ENCODE measurements at regions not wholly inside any gene's neighbourhood (a gene's known extent, or its start where the extent isn't known, plus 50 kb on each side); places are given as distances from the start of the nearest gene placed in this dataset.
A peak's percentile ranks its signal among the peaks of the same experiment; 100 is the strongest.
"Not testable (repeated sequence)": the region's sequence is repeated elsewhere in the genome, so short reads cannot be mapped to it uniquely, and the experiment has no call there.

- DNase-seq = no peak
Observed at GRCh38 chr19:37303591-37304171, 67.2 kb upstream of the ZNF527 start.

DNA sequence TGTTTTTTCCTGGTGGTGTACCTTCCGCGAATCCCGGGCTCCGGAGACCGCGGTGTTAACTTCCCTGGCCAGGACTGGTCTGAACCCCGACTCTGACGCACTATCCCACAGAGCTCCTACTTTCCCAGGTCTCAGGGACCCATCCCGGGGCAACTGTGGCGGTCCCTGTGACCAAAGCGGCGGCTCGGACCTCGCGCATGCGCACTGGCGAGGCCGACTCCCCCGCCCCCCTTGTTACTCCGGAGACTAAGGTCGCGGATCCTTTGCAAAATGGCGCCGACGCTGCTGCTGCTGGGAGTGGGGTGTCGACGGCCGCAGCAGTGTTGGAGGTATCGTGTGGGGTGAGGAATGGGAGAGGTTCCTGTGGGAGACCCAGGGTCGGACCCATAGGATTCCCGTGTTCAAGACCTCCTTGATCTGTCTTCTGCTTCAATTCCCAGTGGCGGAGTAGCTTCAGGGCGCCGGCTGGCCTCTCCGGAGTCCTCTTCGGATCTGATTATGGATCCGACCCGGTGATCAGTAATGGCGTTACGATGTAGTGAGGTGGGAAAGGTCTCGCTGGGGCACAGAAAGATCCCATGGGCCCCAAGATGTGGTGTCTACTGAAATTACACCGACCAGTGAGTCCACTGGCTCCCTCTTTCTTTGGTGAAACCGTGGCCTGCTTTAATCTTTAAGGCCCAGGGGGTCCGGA, 66.6 kb upstream of the ZNF527 start:
- DNase-seq = no peak

- no peak for DNase-seq
Observed at GRCh38 chr19:37304884-37305255, 66.0 kb upstream of the ZNF527 start.

DNA sequence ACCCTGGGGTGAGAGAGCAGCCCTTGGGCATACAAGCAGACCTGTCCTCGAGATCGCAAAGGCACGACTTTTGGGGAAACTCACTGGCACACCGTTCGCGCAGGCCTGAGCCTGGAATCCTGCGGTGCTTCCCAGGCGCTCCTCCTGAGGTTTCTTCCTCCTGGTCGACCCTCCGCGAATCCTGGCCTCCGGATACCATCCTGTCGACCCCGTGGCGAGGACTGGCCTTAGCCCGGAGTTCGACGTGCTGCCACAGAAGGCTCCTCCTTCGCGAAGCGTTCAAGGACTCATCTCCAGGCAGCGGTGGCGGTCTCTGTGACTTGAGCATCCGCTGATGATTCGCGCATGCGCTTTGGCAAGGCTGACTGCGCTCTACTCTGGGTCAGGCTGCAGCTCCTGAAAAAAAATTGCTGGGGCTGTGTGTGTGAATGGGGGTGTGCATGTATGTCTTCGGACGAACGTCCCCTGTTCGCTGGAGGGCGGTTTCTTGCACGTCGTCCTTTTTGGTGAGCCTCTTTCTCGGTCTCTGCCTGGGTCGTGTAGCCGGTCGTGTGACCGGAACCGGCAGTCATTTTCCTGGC, 64.4 kb upstream of the ZNF527 start:
- no peak for DNase-seq

DNA sequence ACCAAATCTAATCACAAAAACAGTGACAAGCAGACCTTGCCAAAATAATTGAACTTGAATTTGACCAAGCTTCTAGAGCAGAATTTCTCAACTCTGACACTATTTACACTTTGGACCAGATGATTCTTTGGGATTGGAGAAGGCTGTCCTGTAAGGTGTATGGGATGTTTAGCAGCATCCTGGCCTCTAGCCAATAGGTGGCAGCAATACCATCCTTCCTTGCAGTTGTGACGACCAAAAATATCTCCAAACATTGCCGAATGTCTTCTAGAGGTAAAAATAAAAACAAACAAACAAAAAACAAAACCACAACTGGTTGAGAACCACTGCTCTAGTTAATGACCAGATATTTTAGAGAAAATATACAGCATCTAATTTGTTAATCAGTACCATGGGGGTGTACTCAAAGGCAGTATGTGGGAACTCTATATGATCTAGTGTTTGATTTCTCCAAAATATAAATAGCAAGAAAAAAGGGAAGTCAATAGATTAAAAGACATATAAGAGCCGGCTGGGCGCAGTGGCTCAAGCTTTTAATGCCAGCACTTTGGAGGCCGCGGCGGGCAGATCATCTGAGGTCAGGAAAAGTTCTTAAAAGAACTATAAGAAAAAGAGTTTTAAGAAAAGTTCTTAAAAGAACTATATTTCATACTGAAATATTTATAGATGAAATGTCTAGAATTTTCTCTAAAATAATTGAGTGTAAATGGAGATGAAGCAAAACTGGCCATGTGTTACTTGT, 60.9 kb upstream of the ZNF527 start:
- DNase-seq = peak; percentile 58

DNA sequence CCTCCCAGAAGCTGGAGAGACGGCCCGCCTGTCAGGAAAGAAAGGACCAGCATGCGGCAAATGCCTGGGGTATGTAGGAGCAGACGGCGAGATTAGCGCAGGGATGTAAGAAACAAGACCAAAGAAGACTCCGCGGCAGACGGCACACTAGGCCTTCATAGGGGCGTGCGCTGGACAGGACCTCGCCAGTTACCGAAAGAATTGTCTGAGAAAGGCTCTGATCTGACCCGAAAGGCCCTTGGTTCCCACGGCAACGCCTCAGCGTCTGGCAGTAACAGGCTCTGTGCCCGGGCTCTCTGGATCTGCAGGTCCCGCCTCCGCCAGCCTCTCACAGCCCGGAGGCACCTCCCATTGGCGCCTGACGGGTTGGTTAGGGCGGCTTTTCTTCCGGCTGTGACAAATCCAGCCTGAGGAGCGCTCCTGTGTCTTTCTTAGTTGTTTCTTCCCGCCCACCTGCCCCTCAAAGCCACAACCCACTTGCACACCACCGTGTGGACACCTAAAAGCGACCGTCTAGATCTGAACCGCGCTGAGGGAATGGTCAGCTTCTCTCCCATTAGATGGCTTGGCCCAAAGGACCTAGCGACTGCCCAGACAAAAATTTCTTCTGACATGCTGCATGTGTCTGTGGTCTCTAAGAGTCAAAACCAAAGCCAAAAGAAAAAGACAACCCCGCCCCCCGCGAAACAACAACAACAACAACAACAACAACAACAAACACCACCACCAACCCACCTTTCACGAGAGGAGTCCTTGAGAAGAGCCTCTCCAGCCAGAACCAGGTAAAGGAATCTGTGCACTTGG, 58.2 kb upstream of the ZNF527 start:
- DNase-seq = peak; percentile 75

DNA sequence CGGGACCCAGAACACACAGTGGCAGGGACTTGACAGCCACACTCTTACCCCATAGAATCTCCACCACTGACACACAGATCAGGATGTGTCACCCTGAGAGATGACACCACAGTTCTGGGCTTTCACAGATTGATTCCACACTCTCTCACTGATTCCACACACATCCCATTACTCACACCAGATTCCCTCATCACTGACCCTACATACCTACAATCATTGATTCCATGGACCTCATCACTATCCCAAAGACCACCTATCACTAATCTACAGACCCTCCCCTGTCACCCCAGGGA, 57.6 kb upstream of the ZNF527 start:
- no peak for DNase-seq

- DNase-seq = peak; percentile 98
Observed at GRCh38 chr19:37317403-37318209, 53.3 kb upstream of the ZNF527 start.

- DNase-seq = not testable (repeated sequence)
Observed at GRCh38 chr19:37320988-37321387, 49.9 kb upstream of the ZNF527 start.

Data from CD4-positive, alpha-beta T cell treated with Interleukin-17A for 1 hour (primary cell).